KOPT-K1 (cell line): ENCODE measurements at regions not wholly inside any gene's neighbourhood (a gene's known extent, or its start where the extent isn't known, plus 50 kb on each side); places are given as distances from the start of the nearest gene placed in this dataset.

ENCODE experiments used
- H3K27ac ChIP-seq: fragments of 200-600 bp; sonication (generic); 2 replicates; pipeline ENCODE4 v1.5.1; 2016; ENCODE audit warnings: antibody characterized with exemption, mild to moderate bottlenecking, low read depth, low read length; ENCODE audit not compliant: poor library complexity, severe bottlenecking
- H3K36me3 ChIP-seq: fragments of 200-600 bp; sonication (generic); 2 replicates; pipeline ENCODE4 v1.5.1; 2017; ENCODE audit warnings: antibody characterized with exemption, mild to moderate bottlenecking, low read length, moderate library complexity; ENCODE audit not compliant: insufficient read depth
- H3K9me3 ChIP-seq: fragments of 200-600 bp; sonication (generic); 2 replicates; pipeline ENCODE4 v1.5.1; 2017; ENCODE audit warnings: antibody characterized with exemption, low read length, mild to moderate bottlenecking; ENCODE audit not compliant: insufficient read depth, poor library complexity, severe bottlenecking

- no peaks in the 10 kb centered on the region for H3K36me3 ChIP-seq
- no peaks in the 10 kb centered on the region for H3K9me3 ChIP-seq
- H3K27ac ChIP-seq, result no peak overlapping the region
Measured at GRCh38 chr5:124580512-124580911, 165.9 kb downstream of the ZNF608 start.

GRCh38 chr5:124576848-124577409, 169.5 kb downstream of the ZNF608 start:
- H3K27ac ChIP-seq, result no peak overlapping the region
- no peaks in the 10 kb centered on the region for H3K36me3 ChIP-seq
- H3K9me3 ChIP-seq, result no peaks in the 10 kb centered on the region

GRCh38 chr5:124575725-124576124, 170.7 kb downstream of the ZNF608 start:
- Histone ChIP-seq H3K9me3 (no peaks in the 10 kb centered on the region), H3K36me3 (no peaks in the 10 kb centered on the region), H3K27ac (no peak overlapping the region)

- Histone ChIP-seq H3K9me3 (no peaks in the 10 kb centered on the region), H3K36me3 (no peaks in the 10 kb centered on the region), H3K27ac (no peak overlapping the region)
Measured at GRCh38 chr5:124574521-124575436, 171.7 kb downstream of the ZNF608 start.

- Histone ChIP-seq H3K9me3 (no peaks in the 10 kb centered on the region), H3K27ac (no peak overlapping the region), H3K36me3 (no peaks in the 10 kb centered on the region)
Measured at GRCh38 chr5:124572971-124573370, 173.5 kb downstream of the ZNF608 start.

GRCh38 chr5:124570285-124571035, 176.0 kb downstream of the ZNF608 start:
- Histone ChIP-seq H3K27ac (no peak overlapping the region), H3K36me3 (no peaks in the 10 kb centered on the region), H3K9me3 (no peaks in the 10 kb centered on the region)

- no peak overlapping the region for H3K27ac ChIP-seq
- no peaks in the 10 kb centered on the region for H3K9me3 ChIP-seq
- no peaks in the 10 kb centered on the region for H3K36me3 ChIP-seq
Measured at GRCh38 chr5:124566875-124567450, 179.5 kb downstream of the ZNF608 start.

GRCh38 chr5:124561451-124561850, 185.0 kb downstream of the ZNF608 start:
- Histone ChIP-seq H3K9me3 (no peaks in the 10 kb centered on the region), H3K36me3 (no peaks in the 10 kb centered on the region), H3K27ac (no peak overlapping the region)

GRCh38 chr5:124560370-124560769, 186.1 kb downstream of the ZNF608 start:
- no peaks in the 10 kb centered on the region for H3K9me3 ChIP-seq
- H3K27ac ChIP-seq, result no peak overlapping the region
- no peaks in the 10 kb centered on the region for H3K36me3 ChIP-seq

GRCh38 chr5:124557761-124558160, 188.7 kb downstream of the ZNF608 start:
- H3K9me3 ChIP-seq, result no peaks in the 10 kb centered on the region
- no peaks in the 10 kb centered on the region for H3K36me3 ChIP-seq
- no peak overlapping the region for H3K27ac ChIP-seq

- no peak overlapping the region for H3K27ac ChIP-seq
- H3K36me3 ChIP-seq, result no peaks in the 10 kb centered on the region
- no peaks in the 10 kb centered on the region for H3K9me3 ChIP-seq
Measured at GRCh38 chr5:124554746-124555578, 191.5 kb downstream of the ZNF608 start.

- no peaks in the 10 kb centered on the region for H3K36me3 ChIP-seq
- H3K27ac ChIP-seq, result no peak overlapping the region
- no peaks in the 10 kb centered on the region for H3K9me3 ChIP-seq
Measured at GRCh38 chr5:124553911-124554310, 192.5 kb downstream of the ZNF608 start.

- no peaks in the 10 kb centered on the region for H3K36me3 ChIP-seq
- no peaks in the 10 kb centered on the region for H3K9me3 ChIP-seq
- no peak overlapping the region for H3K27ac ChIP-seq
Measured at GRCh38 chr5:124552526-124552925, 193.9 kb downstream of the ZNF608 start.

- H3K9me3 ChIP-seq, result no peaks in the 10 kb centered on the region
- H3K36me3 ChIP-seq, result no peaks in the 10 kb centered on the region
- H3K27ac ChIP-seq, result no peak overlapping the region
Measured at GRCh38 chr5:124551939-124552279, 194.5 kb downstream of the ZNF608 start.
